ENCODE measurements at regions not wholly inside any gene's neighbourhood (a gene's known extent, or its start where the extent isn't known, plus 50 kb on each side); places are given as distances from the start of the nearest gene placed in this dataset.
"Not testable (repeated sequence)": the region's sequence is repeated elsewhere in the genome, so short reads cannot be mapped to it uniquely, and the experiment has no call there.

DNA sequence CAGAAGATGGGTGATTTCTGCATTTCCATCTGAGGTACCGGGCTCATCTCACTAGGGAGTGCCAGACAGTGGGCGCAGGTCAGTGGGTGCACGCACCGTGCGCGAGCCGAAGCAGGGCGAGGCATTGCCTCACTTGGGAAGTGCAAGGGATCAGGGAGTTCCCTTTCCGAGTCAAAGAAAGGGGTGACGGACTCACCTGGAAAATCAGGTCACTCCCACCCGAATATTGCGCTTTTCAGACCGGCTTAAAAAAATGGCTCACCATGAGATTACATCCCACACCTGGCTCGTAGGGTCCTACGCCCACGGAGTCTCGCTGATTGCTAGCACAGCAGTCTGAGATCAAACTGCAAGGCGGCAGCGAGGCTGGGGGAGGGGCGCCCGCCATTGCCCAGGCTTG is 194.0 kb downstream of the PARM1 start:
- TF ChIP-seq, protein P1, sequence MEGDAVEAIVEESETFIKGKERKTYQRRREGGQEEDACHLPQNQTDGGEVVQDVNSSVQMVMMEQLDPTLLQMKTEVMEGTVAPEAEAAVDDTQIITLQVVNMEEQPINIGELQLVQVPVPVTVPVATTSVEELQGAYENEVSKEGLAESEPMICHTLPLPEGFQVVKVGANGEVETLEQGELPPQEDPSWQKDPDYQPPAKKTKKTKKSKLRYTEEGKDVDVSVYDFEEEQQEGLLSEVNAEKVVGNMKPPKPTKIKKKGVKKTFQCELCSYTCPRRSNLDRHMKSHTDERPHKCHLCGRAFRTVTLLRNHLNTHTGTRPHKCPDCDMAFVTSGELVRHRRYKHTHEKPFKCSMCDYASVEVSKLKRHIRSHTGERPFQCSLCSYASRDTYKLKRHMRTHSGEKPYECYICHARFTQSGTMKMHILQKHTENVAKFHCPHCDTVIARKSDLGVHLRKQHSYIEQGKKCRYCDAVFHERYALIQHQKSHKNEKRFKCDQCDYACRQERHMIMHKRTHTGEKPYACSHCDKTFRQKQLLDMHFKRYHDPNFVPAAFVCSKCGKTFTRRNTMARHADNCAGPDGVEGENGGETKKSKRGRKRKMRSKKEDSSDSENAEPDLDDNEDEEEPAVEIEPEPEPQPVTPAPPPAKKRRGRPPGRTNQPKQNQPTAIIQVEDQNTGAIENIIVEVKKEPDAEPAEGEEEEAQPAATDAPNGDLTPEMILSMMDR (IDR thresholded peaks at IDR 0.05): not testable (repeated sequence)
- not testable (repeated sequence) for TF ChIP-seq POLR2A (IDR thresholded peaks at IDR 0.05)
